ENCODE measurements at regions not wholly inside any gene's neighbourhood (a gene's known extent, or its start where the extent isn't known, plus 50 kb on each side); places are given as distances from the start of the nearest gene placed in this dataset.

GRCh38 chr1:168435439-168435838 is 108.4 kb downstream of the XCL2 start:
- Histone ChIP-seq H3K36me3 (ENCODE audit: insufficient read depth) (no peaks in the 10 kb centered on the region), H3K79me2 (ENCODE audit: insufficient read depth, low read depth) (no peaks in the 10 kb centered on the region), H3K4me1 (ENCODE audit: low read depth, poor library complexity, severe bottlenecking) (no peaks in the 10 kb centered on the region), H3K4me2 (no peak overlapping the region), H3K27ac (no peak overlapping the region), H4K20me1 (ENCODE audit: insufficient read depth) (no peaks in the 10 kb centered on the region), H2AFZ (ENCODE audit: low read depth) (no peak overlapping the region), H3K9ac (no peak overlapping the region), H3K27me3 (ENCODE audit: insufficient read depth, low read depth) (no peaks in the 10 kb centered on the region), H3K4me3 (IDR thresholded peaks at IDR 0.05; ENCODE audit: insufficient read depth, low read depth, low read length) (no peak overlapping the region)
- no peak for TF ChIP-seq CTCF (conservative IDR thresholded peaks at IDR 0.05; ENCODE audit: low read depth, low read length)

GRCh38 chr1:168433238-168433637 is 110.6 kb downstream of the XCL2 start:
- H3K9ac ChIP-seq: no peak overlapping the region
- no peaks in the 10 kb centered on the region for H3K4me1 ChIP-seq (ENCODE audit: low read depth, poor library complexity, severe bottlenecking)
- H3K27me3 ChIP-seq (ENCODE audit: insufficient read depth, low read depth): no peaks in the 10 kb centered on the region
- no peaks in the 10 kb centered on the region for H3K79me2 ChIP-seq (ENCODE audit: insufficient read depth, low read depth)
- no peaks in the 10 kb centered on the region for H3K36me3 ChIP-seq (ENCODE audit: insufficient read depth)
- H3K27ac ChIP-seq: no peak overlapping the region
- H4K20me1 ChIP-seq (ENCODE audit: insufficient read depth): no peaks in the 10 kb centered on the region
- TF ChIP-seq CTCF (conservative IDR thresholded peaks at IDR 0.05; ENCODE audit: low read depth, low read length): no peak
- H3K4me2 ChIP-seq: no peak overlapping the region
- H3K4me3 ChIP-seq (IDR thresholded peaks at IDR 0.05; ENCODE audit: insufficient read depth, low read depth, low read length): no peak overlapping the region
- no peak overlapping the region for H2AFZ ChIP-seq (ENCODE audit: low read depth)

GRCh38 chr1:168431882-168432281 is 111.9 kb downstream of the XCL2 start:
- H3K4me2 ChIP-seq: no peak overlapping the region
- no peak overlapping the region for H3K9ac ChIP-seq
- H4K20me1 ChIP-seq (ENCODE audit: insufficient read depth): no peaks in the 10 kb centered on the region
- no peaks in the 10 kb centered on the region for H3K27me3 ChIP-seq (ENCODE audit: insufficient read depth, low read depth)
- no peaks in the 10 kb centered on the region for H3K36me3 ChIP-seq (ENCODE audit: insufficient read depth)
- H3K27ac ChIP-seq: no peak overlapping the region
- no peaks in the 10 kb centered on the region for H3K79me2 ChIP-seq (ENCODE audit: insufficient read depth, low read depth)
- no peaks in the 10 kb centered on the region for H3K4me1 ChIP-seq (ENCODE audit: low read depth, poor library complexity, severe bottlenecking)
- no peak overlapping the region for H2AFZ ChIP-seq (ENCODE audit: low read depth)
- H3K4me3 ChIP-seq (IDR thresholded peaks at IDR 0.05; ENCODE audit: insufficient read depth, low read depth, low read length): no peak overlapping the region
- TF ChIP-seq CTCF (conservative IDR thresholded peaks at IDR 0.05; ENCODE audit: low read depth, low read length): no peak

- H3K4me2 ChIP-seq: no peak overlapping the region
- H3K79me2 ChIP-seq (ENCODE audit: insufficient read depth, low read depth): no peaks in the 10 kb centered on the region
- no peak overlapping the region for H3K4me3 ChIP-seq (IDR thresholded peaks at IDR 0.05; ENCODE audit: insufficient read depth, low read depth, low read length)
- no peak for TF ChIP-seq CTCF (conservative IDR thresholded peaks at IDR 0.05; ENCODE audit: low read depth, low read length)
- H2AFZ ChIP-seq (ENCODE audit: low read depth): no peak overlapping the region
- H3K4me1 ChIP-seq (ENCODE audit: low read depth, poor library complexity, severe bottlenecking): no peaks in the 10 kb centered on the region
- no peak overlapping the region for H3K27ac ChIP-seq
- H3K27me3 ChIP-seq (ENCODE audit: insufficient read depth, low read depth): no peaks in the 10 kb centered on the region
- no peaks in the 10 kb centered on the region for H3K36me3 ChIP-seq (ENCODE audit: insufficient read depth)
- H3K9ac ChIP-seq: no peak overlapping the region
- no peaks in the 10 kb centered on the region for H4K20me1 ChIP-seq (ENCODE audit: insufficient read depth)
Measured at GRCh38 chr1:168430321-168430720, 113.5 kb downstream of the XCL2 start.
